Loucy (cell line): ENCODE measurements at regions not wholly inside any gene's neighbourhood (a gene's known extent, or its start where the extent isn't known, plus 50 kb on each side); places are given as distances from the start of the nearest gene placed in this dataset.

Experiments
- H2AFZ ChIP-seq: fragments of 200-600 bp; sonication (generic); 2 replicates; pipeline ENCODE4 v1.6.0; 2016; ENCODE audit warnings: antibody characterized with exemption, mild to moderate bottlenecking, low read length, moderate library complexity
- H3F3A ChIP-seq: fragments of 200-600 bp; 2 replicates; pipeline ENCODE4 v1.6.0; 2016; ENCODE audit warnings: antibody characterized with exemption, low read depth, mild to moderate bottlenecking
- H3K27me3 ChIP-seq: fragments of 200-600 bp; sonication (generic); 2 replicates; pipeline ENCODE4 v1.6.1; 2014; ENCODE audit warnings: low read length, mild to moderate bottlenecking; ENCODE audit not compliant: insufficient read depth, poor library complexity, severe bottlenecking
- H3K36me3 ChIP-seq: fragments of 200-600 bp; sonication (generic); 2 replicates; pipeline ENCODE4 v1.6.1; 2016; ENCODE audit warnings: low read length; ENCODE audit not compliant: insufficient read depth
- H3K4me1 ChIP-seq: fragments of 200-600 bp; sonication (generic); 2 replicates; pipeline ENCODE4 v1.5.1; 2014; ENCODE audit warnings: low read length, mild to moderate bottlenecking; ENCODE audit not compliant: insufficient read depth, poor library complexity, severe bottlenecking
- H3K4me2 ChIP-seq: fragments of 200-600 bp; sonication (generic); 2 replicates; pipeline ENCODE4 v1.6.0; 2014; ENCODE audit warnings: antibody characterized with exemption, low read length, low read depth, mild to moderate bottlenecking; ENCODE audit not compliant: poor library complexity, severe bottlenecking
- H3K4me3 ChIP-seq: fragments of 200-600 bp; sonication (generic); 2 replicates; pipeline ENCODE4 v1.5.1; 2014; ENCODE audit warnings: low read length, mild to moderate bottlenecking, mixed read lengths; ENCODE audit not compliant: poor library complexity, severe bottlenecking
- H3K79me2 ChIP-seq: fragments of 200-600 bp; sonication (generic); 2 replicates; pipeline ENCODE4 v1.6.1; 2014; ENCODE audit warnings: low read length; ENCODE audit not compliant: insufficient read depth
- H3K9ac ChIP-seq: fragments of 200-600 bp; sonication (generic); 2 replicates; pipeline ENCODE4 v1.6.0; 2014; ENCODE audit warnings: mild to moderate bottlenecking, low read depth, low read length, moderate library complexity; ENCODE audit not compliant: poor library complexity, severe bottlenecking
- H3K9me2 ChIP-seq: fragments of 200-600 bp; sonication (generic); replicated peaks from 2 replicates; pipeline ENCODE4 v1.6.1; 2016; ENCODE audit warnings: low read depth, low read length, mixed read lengths
- H3K9me3 ChIP-seq: fragments of 200-600 bp; sonication (generic); 2 replicates; pipeline ENCODE4 v1.6.1; 2014; ENCODE audit warnings: mild to moderate bottlenecking, antibody characterized with exemption, low read length, low read depth; ENCODE audit not compliant: insufficient read depth
- H4K20me1 ChIP-seq: fragments of 200-600 bp; sonication (generic); 2 replicates; pipeline ENCODE4 v1.6.0; 2014; ENCODE audit warnings: antibody characterized with exemption, low read length, mild to moderate bottlenecking; ENCODE audit not compliant: insufficient read depth, poor library complexity, severe bottlenecking
- EZH2phosphoT487 ChIP-seq: fragments of 200-600 bp; IDR thresholded peaks from 2 replicates; pipeline ENCODE4 v1.6.1; 2018; ENCODE audit warnings: antibody characterized with exemption, mild to moderate bottlenecking, moderate library complexity, borderline replicate concordance
- TF ChIP-seq, protein P1 (sequence below): fragments of 200-600 bp; sonication (generic); conservative IDR thresholded peaks from 2 replicates; pipeline ENCODE4 v1.5.1; 2014; ENCODE audit warnings: mild to moderate bottlenecking, antibody characterized with exemption, low read length

DNA sequence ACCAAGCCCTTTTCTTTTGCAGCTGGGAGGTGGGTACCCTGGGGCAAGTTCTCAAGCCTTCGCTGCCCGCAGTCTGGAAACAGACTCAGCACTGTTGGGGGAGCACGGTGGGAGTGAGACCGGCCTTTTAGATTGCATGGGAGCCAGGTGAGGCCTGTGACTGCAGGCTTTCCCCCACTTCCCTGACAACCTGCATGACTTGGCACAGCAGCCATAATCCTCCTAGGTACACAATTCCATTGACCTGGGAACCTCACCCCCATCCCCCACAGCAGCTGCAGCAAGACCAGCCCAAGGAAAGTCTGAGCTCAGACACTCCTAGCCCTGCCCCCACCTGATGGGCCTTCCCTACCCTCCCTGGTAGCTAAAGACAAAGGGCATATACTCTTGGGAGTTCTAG lies 52.2 kb upstream of the CCDC80 start:
- no peaks in the 10 kb centered on the region for H3F3A ChIP-seq
- no peak overlapping the region for H3K4me3 ChIP-seq
- H2AFZ ChIP-seq, result no peak overlapping the region
- no peaks in the 10 kb centered on the region for H3K4me1 ChIP-seq
- H3K9me2 ChIP-seq, result no peaks in the 10 kb centered on the region
- H3K27me3 ChIP-seq, result no peaks in the 10 kb centered on the region
- no peaks in the 10 kb centered on the region for H3K36me3 ChIP-seq
- no peak overlapping the region for H3K4me2 ChIP-seq
- H3K9ac ChIP-seq, result no peak overlapping the region
- no peaks in the 10 kb centered on the region for H3K79me2 ChIP-seq
- H4K20me1 ChIP-seq, result no peaks in the 10 kb centered on the region
- TF ChIP-seq, protein P1, sequence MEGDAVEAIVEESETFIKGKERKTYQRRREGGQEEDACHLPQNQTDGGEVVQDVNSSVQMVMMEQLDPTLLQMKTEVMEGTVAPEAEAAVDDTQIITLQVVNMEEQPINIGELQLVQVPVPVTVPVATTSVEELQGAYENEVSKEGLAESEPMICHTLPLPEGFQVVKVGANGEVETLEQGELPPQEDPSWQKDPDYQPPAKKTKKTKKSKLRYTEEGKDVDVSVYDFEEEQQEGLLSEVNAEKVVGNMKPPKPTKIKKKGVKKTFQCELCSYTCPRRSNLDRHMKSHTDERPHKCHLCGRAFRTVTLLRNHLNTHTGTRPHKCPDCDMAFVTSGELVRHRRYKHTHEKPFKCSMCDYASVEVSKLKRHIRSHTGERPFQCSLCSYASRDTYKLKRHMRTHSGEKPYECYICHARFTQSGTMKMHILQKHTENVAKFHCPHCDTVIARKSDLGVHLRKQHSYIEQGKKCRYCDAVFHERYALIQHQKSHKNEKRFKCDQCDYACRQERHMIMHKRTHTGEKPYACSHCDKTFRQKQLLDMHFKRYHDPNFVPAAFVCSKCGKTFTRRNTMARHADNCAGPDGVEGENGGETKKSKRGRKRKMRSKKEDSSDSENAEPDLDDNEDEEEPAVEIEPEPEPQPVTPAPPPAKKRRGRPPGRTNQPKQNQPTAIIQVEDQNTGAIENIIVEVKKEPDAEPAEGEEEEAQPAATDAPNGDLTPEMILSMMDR, result no peak
- TF ChIP-seq EZH2phosphoT487, result no peak
- no peaks in the 10 kb centered on the region for H3K9me3 ChIP-seq
